ENCODE measurements at regions not wholly inside any gene's neighbourhood (a gene's known extent, or its start where the extent isn't known, plus 50 kb on each side); places are given as distances from the start of the nearest gene placed in this dataset.

- peaks cover 6% of the 10 kb centered on the region for H3K9me3 ChIP-seq (ENCODE audit: insufficient read depth, low read depth, low read length)
- no peak overlapping the region for H3K23ac ChIP-seq (ENCODE audit: low read length)
- no peak overlapping the region for H2BK5ac ChIP-seq (ENCODE audit: low read depth, low read length, poor library complexity)
- H2AK5ac ChIP-seq (ENCODE audit: low read length), result no peak overlapping the region
- WGBS (ENCODE audit: extremely low coverage, insufficient coverage, insufficient read length), result no CpG with 5 or more reads among the region's 6 CpGs
- H3K4me2 ChIP-seq (ENCODE audit: low read length), result no peak overlapping the region
- no peaks in the 10 kb centered on the region for H3K36me3 ChIP-seq (ENCODE audit: control insufficient read depth in 1 of 2, insufficient read depth in 2 of 2, low read length in 2 of 2)
- H2AFZ ChIP-seq (ENCODE audit: insufficient read depth, low read length, poor library complexity), result no peak overlapping the region
- H4K8ac ChIP-seq (ENCODE audit: low read depth, low read length), result no peak overlapping the region
- H3K79me2 ChIP-seq (ENCODE audit: control insufficient read depth, insufficient read depth, low read length, poor library complexity), result no peaks in the 10 kb centered on the region
- no peak overlapping the region for H3K18ac ChIP-seq (ENCODE audit: low read length)
- no peak overlapping the region for H2BK12ac ChIP-seq (ENCODE audit: low read length)
- no peak overlapping the region for H3K4me3 ChIP-seq (ENCODE audit: low read depth, low read length)
- no peak overlapping the region for H3K14ac ChIP-seq (ENCODE audit: low read length)
- H3K9ac ChIP-seq (ENCODE audit: low read length), result no peak overlapping the region
- H3K79me1 ChIP-seq (ENCODE audit: low read length), result no peaks in the 10 kb centered on the region
- H4K91ac ChIP-seq (ENCODE audit: low read depth, low read length), result no peak overlapping the region
- no peak overlapping the region for H3K27ac ChIP-seq (ENCODE audit: low read depth, low read length)
- H3K27me3 ChIP-seq (ENCODE audit: insufficient read depth, low read length), result peaks cover 30% of the 10 kb centered on the region
- H3K4me1 ChIP-seq (ENCODE audit: control insufficient read depth in 1 of 2, insufficient read depth in 2 of 2, low read length in 2 of 2), result peaks cover 2 to 4% of the 10 kb centered on the region in 2 experiments
- H2BK120ac ChIP-seq (ENCODE audit: insufficient read depth, low read length, poor library complexity), result no peak overlapping the region
- no peak overlapping the region for H3K4ac ChIP-seq (ENCODE audit: low read depth, low read length)
- no peak for DNase-seq
- no peak overlapping the region for H4K12ac ChIP-seq (ENCODE audit: low read depth, low read length)
Observed at GRCh38 chr22:46029574-46030200, 52.7 kb upstream of the WNT7B start.

- WGBS (ENCODE audit: extremely low coverage, insufficient coverage, insufficient read length), result no CpG with 5 or more reads among the region's 11 CpGs
- Histone ChIP-seq H3K4me3 (ENCODE audit: low read depth, low read length) (no peak overlapping the region), H3K79me1 (ENCODE audit: low read length) (no peaks in the 10 kb centered on the region)
Observed at GRCh38 chr22:46030231-46030880, 53.4 kb upstream of the WNT7B start.

GRCh38 chr22:46031066-46031465, 54.1 kb upstream of the WNT7B start:
- H4K8ac ChIP-seq (ENCODE audit: low read depth, low read length), result no peak overlapping the region
- H2BK5ac ChIP-seq (ENCODE audit: low read depth, low read length, poor library complexity), result no peak overlapping the region
- H3K9me3 ChIP-seq (ENCODE audit: insufficient read depth, low read depth, low read length), result peaks cover 5% of the 10 kb centered on the region
- H3K79me2 ChIP-seq (ENCODE audit: control insufficient read depth, insufficient read depth, low read length, poor library complexity), result peaks cover under 1% of the 10 kb centered on the region
- DNase-seq, result no peak
- peaks cover 26% of the 10 kb centered on the region for H3K27me3 ChIP-seq (ENCODE audit: insufficient read depth, low read length)
- peaks cover 2 to 4% of the 10 kb centered on the region in 2 experiments for H3K4me1 ChIP-seq (ENCODE audit: control insufficient read depth in 1 of 2, insufficient read depth in 2 of 2, low read length in 2 of 2)
- H3K4me3 ChIP-seq (ENCODE audit: low read depth, low read length), result no peak overlapping the region
- H4K91ac ChIP-seq (ENCODE audit: low read depth, low read length), result no peak overlapping the region
- H4K12ac ChIP-seq (ENCODE audit: low read depth, low read length), result no peak overlapping the region
- H3K14ac ChIP-seq (ENCODE audit: low read length), result no peak overlapping the region
- H3K36me3 ChIP-seq (ENCODE audit: control insufficient read depth in 1 of 2, insufficient read depth in 2 of 2, low read length in 2 of 2), result no peaks in the 10 kb centered on the region
- no peak overlapping the region for H3K4me2 ChIP-seq (ENCODE audit: low read length)
- no peak overlapping the region for H2BK12ac ChIP-seq (ENCODE audit: low read length)
- no peak overlapping the region for H2BK120ac ChIP-seq (ENCODE audit: insufficient read depth, low read length, poor library complexity)
- no peak overlapping the region for H3K4ac ChIP-seq (ENCODE audit: low read depth, low read length)
- H2AK5ac ChIP-seq (ENCODE audit: low read length), result no peak overlapping the region
- H3K27ac ChIP-seq (ENCODE audit: low read depth, low read length), result no peak overlapping the region
- no peak overlapping the region for H3K18ac ChIP-seq (ENCODE audit: low read length)
- H3K79me1 ChIP-seq (ENCODE audit: low read length), result peaks cover 1% of the 10 kb centered on the region
- WGBS (ENCODE audit: extremely low coverage, insufficient coverage, insufficient read length), result no CpG with 5 or more reads among the region's 13 CpGs
- no peak overlapping the region for H2AFZ ChIP-seq (ENCODE audit: insufficient read depth, low read length, poor library complexity)
- H3K9ac ChIP-seq (ENCODE audit: low read length), result no peak overlapping the region
- no peak overlapping the region for H3K23ac ChIP-seq (ENCODE audit: low read length)

More at GRCh38 chr22:46030231-46030880, 53.4 kb upstream of the WNT7B start:
- no peak overlapping the region for H3K4me2 ChIP-seq (ENCODE audit: low read length)
- peaks cover 2 to 4% of the 10 kb centered on the region in 2 experiments for H3K4me1 ChIP-seq (ENCODE audit: control insufficient read depth in 1 of 2, insufficient read depth in 2 of 2, low read length in 2 of 2)
- H2BK120ac ChIP-seq (ENCODE audit: insufficient read depth, low read length, poor library complexity), result no peak overlapping the region
- peaks cover 6% of the 10 kb centered on the region for H3K9me3 ChIP-seq (ENCODE audit: insufficient read depth, low read depth, low read length)
- H4K91ac ChIP-seq (ENCODE audit: low read depth, low read length), result no peak overlapping the region
- H4K12ac ChIP-seq (ENCODE audit: low read depth, low read length), result no peak overlapping the region
- no peak overlapping the region for H3K9ac ChIP-seq (ENCODE audit: low read length)
- H3K23ac ChIP-seq (ENCODE audit: low read length), result no peak overlapping the region
- no peak overlapping the region for H3K14ac ChIP-seq (ENCODE audit: low read length)
- no peak overlapping the region for H3K4ac ChIP-seq (ENCODE audit: low read depth, low read length)
- DNase-seq, result no peak
- no peak overlapping the region for H2AK5ac ChIP-seq (ENCODE audit: low read length)
- peaks cover 30% of the 10 kb centered on the region for H3K27me3 ChIP-seq (ENCODE audit: insufficient read depth, low read length)
- H3K36me3 ChIP-seq (ENCODE audit: control insufficient read depth in 1 of 2, insufficient read depth in 2 of 2, low read length in 2 of 2), result no peaks in the 10 kb centered on the region
- H2BK12ac ChIP-seq (ENCODE audit: low read length), result no peak overlapping the region
- no peak overlapping the region for H2AFZ ChIP-seq (ENCODE audit: insufficient read depth, low read length, poor library complexity)
- H3K18ac ChIP-seq (ENCODE audit: low read length), result no peak overlapping the region
- no peak overlapping the region for H2BK5ac ChIP-seq (ENCODE audit: low read depth, low read length, poor library complexity)
- H3K79me2 ChIP-seq (ENCODE audit: control insufficient read depth, insufficient read depth, low read length, poor library complexity), result no peaks in the 10 kb centered on the region
- H4K8ac ChIP-seq (ENCODE audit: low read depth, low read length), result no peak overlapping the region
- no peak overlapping the region for H3K27ac ChIP-seq (ENCODE audit: low read depth, low read length)

- H4K12ac ChIP-seq (ENCODE audit: low read depth, low read length), result no peak overlapping the region
- H2BK12ac ChIP-seq (ENCODE audit: low read length), result no peak overlapping the region
- H2BK5ac ChIP-seq (ENCODE audit: low read depth, low read length, poor library complexity), result no peak overlapping the region
- peaks cover 6 to 8% of the 10 kb centered on the region in 2 experiments for H3K4me1 ChIP-seq (ENCODE audit: control insufficient read depth in 1 of 2, insufficient read depth in 2 of 2, low read length in 2 of 2)
- no peak overlapping the region for H3K14ac ChIP-seq (ENCODE audit: low read length)
- H3K79me1 ChIP-seq (ENCODE audit: low read length), result peaks cover 3% of the 10 kb centered on the region
- H3K18ac ChIP-seq (ENCODE audit: low read length), result no peak overlapping the region
- H3K4me2 ChIP-seq (ENCODE audit: low read length), result no peak overlapping the region
- no peak overlapping the region for H4K91ac ChIP-seq (ENCODE audit: low read depth, low read length)
- no peak overlapping the region for H4K8ac ChIP-seq (ENCODE audit: low read depth, low read length)
- no peak overlapping the region for H2AK5ac ChIP-seq (ENCODE audit: low read length)
- H3K79me2 ChIP-seq (ENCODE audit: control insufficient read depth, insufficient read depth, low read length, poor library complexity), result peaks cover 3% of the 10 kb centered on the region
- no peak overlapping the region for H2BK120ac ChIP-seq (ENCODE audit: insufficient read depth, low read length, poor library complexity)
- peaks cover 21% of the 10 kb centered on the region for H3K27me3 ChIP-seq (ENCODE audit: insufficient read depth, low read length)
- no peak overlapping the region for H3K27ac ChIP-seq (ENCODE audit: low read depth, low read length)
- peaks cover 4% of the 10 kb centered on the region for H3K9me3 ChIP-seq (ENCODE audit: insufficient read depth, low read depth, low read length)
- no peak overlapping the region for H2AFZ ChIP-seq (ENCODE audit: insufficient read depth, low read length, poor library complexity)
- no CpG with 5 or more reads among the region's 2 CpGs for WGBS (ENCODE audit: extremely low coverage, insufficient coverage, insufficient read length)
- no peak overlapping the region for H3K9ac ChIP-seq (ENCODE audit: low read length)
- no peak overlapping the region for H3K23ac ChIP-seq (ENCODE audit: low read length)
- no peak overlapping the region for H3K4ac ChIP-seq (ENCODE audit: low read depth, low read length)
- H3K36me3 ChIP-seq (ENCODE audit: control insufficient read depth in 1 of 2, insufficient read depth in 2 of 2, low read length in 2 of 2), result no peaks in the 10 kb centered on the region
- no peak for DNase-seq
- H3K4me3 ChIP-seq (ENCODE audit: low read depth, low read length), result no peak overlapping the region
Observed at GRCh38 chr22:46031557-46031956, 54.6 kb upstream of the WNT7B start.

Measured in trophoblast cell (in vitro differentiated cells and primary cell).